SU-DHL-6 (cell line): ENCODE measurements at regions not wholly inside any gene's neighbourhood (a gene's known extent, or its start where the extent isn't known, plus 50 kb on each side); places are given as distances from the start of the nearest gene placed in this dataset.

Experiments used
- H2AFZ ChIP-seq: fragments of 200-600 bp; sonication (generic); 2 replicates; pipeline ENCODE4 v1.6.1; 2014; ENCODE audit warnings: low read depth, mild to moderate bottlenecking, moderate library complexity, mixed read lengths, antibody characterized with exemption, low read length; ENCODE audit not compliant: severe bottlenecking
- H3F3A ChIP-seq: fragments of 200-600 bp; shearing (Covaris generic); 2 replicates; pipeline ENCODE4 v1.6.0; 2016; ENCODE audit warnings: antibody characterized with exemption, mild to moderate bottlenecking; ENCODE audit not compliant: insufficient read depth
- H3K27ac ChIP-seq: fragments of 200-600 bp; sonication (generic); 2 replicates; pipeline ENCODE4 v1.5.1; 2016; ENCODE audit warnings: low read depth, mild to moderate bottlenecking, low read length, moderate library complexity, mixed read lengths
- H3K27me3 ChIP-seq: fragments of 200-600 bp; sonication (generic), shearing (Covaris generic); 2 replicates; pipeline ENCODE4 v1.6.0; 2014; ENCODE audit warnings: mild to moderate bottlenecking, low read length
- H3K36me3 ChIP-seq: fragments of 200-600 bp; sonication (generic); 2 replicates; pipeline ENCODE4 v1.6.1; 2014; ENCODE audit warnings: mild to moderate bottlenecking, low read length, mixed read lengths
- H3K4me2 ChIP-seq: fragments of 300-600, 200-600 bp; shearing (Covaris generic), sonication (generic); 2 replicates; pipeline ENCODE4 v1.6.0; 2014; ENCODE audit warnings: low read length, low read depth, mild to moderate bottlenecking; ENCODE audit not compliant: poor library complexity, severe bottlenecking
- H3K4me3 ChIP-seq: fragments of 200-600 bp; sonication (generic); 2 replicates; pipeline ENCODE4 v1.5.1; 2014; ENCODE audit warnings: antibody characterized with exemption, low read length, mild to moderate bottlenecking, mixed read lengths; ENCODE audit not compliant: insufficient read depth, poor library complexity, severe bottlenecking
- H3K79me2 ChIP-seq: fragments of 200-600 bp; sonication (generic); 2 replicates; pipeline ENCODE4 v1.6.1; 2014; ENCODE audit warnings: mild to moderate bottlenecking, low read length, moderate library complexity; ENCODE audit not compliant: insufficient read depth
- H3K9ac ChIP-seq: fragments of 200-600 bp; sonication (generic); 2 replicates; pipeline ENCODE4 v1.7.0; 2014; ENCODE audit warnings: mild to moderate bottlenecking, low read length
- H3K9me2 ChIP-seq: fragments of 200-600 bp; sonication (generic); replicated peaks from 2 replicates; pipeline ENCODE4 v1.6.1; 2014; ENCODE audit warnings: low read length; ENCODE audit not compliant: insufficient read depth
- H3K9me3 ChIP-seq: fragments of 200-600 bp; sonication (generic); 2 replicates; pipeline ENCODE4 v1.6.1; 2014; ENCODE audit warnings: low read length, mixed read lengths; ENCODE audit not compliant: insufficient read depth
- H4K20me1 ChIP-seq: fragments of 200-600 bp; sonication (generic); 2 replicates; pipeline ENCODE4 v1.6.1; 2014; ENCODE audit warnings: low read depth, mild to moderate bottlenecking, antibody characterized with exemption, low read length, moderate library complexity, mixed read lengths
- CTCF ChIP-seq: fragments of 200-600 bp; sonication (generic); IDR thresholded peaks from one replicate; pipeline ENCODE4 v1.5.1; 2017; ENCODE audit warnings: antibody characterized with exemption, mild to moderate bottlenecking, low read length, moderate library complexity; ENCODE audit not compliant: insufficient read depth, poor library complexity, severe bottlenecking
- EZH2phosphoT487 ChIP-seq: fragments of 200-600 bp; sonication (generic), shearing (Covaris generic); conservative IDR thresholded peaks from 2 replicates; pipeline ENCODE4 v1.6.1; 2018; ENCODE audit warnings: mild to moderate bottlenecking, antibody characterized with exemption, low read length, moderate library complexity, mixed read lengths

DNA sequence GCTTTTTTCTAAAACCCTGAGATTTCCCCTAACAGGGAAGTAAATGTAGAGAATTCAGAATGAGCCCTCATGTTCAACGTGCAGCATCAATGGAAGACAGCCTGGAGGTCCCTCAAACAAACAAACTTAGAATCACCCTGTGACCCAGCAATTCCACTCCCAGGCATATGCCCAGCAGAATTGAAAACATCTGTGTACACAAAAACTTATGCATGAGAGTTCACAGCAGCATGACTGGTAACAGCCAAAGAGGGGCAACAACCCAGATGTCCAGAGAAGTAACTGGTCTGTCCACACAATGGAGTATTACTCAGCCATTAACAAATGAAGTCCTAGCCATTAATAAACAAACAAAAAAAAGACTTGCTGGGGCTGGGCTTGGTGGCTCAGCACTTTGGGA is 252.7 kb downstream of the PARN start:
- no peaks in the 10 kb centered on the region for H4K20me1 ChIP-seq
- no peak overlapping the region for H2AFZ ChIP-seq
- H3K27ac ChIP-seq: no peak overlapping the region
- H3K27me3 ChIP-seq: no peaks in the 10 kb centered on the region
- H3K9me3 ChIP-seq: no peaks in the 10 kb centered on the region
- H3K4me3 ChIP-seq: no peak overlapping the region
- H3K79me2 ChIP-seq: no peaks in the 10 kb centered on the region
- no peaks in the 10 kb centered on the region for H3K36me3 ChIP-seq
- H3F3A ChIP-seq: no peaks in the 10 kb centered on the region
- no peak overlapping the region for H3K4me2 ChIP-seq
- no peak for TF ChIP-seq CTCF
- no peak for TF ChIP-seq EZH2phosphoT487
- H3K9ac ChIP-seq: no peak overlapping the region
- no peaks in the 10 kb centered on the region for H3K9me2 ChIP-seq

DNA sequence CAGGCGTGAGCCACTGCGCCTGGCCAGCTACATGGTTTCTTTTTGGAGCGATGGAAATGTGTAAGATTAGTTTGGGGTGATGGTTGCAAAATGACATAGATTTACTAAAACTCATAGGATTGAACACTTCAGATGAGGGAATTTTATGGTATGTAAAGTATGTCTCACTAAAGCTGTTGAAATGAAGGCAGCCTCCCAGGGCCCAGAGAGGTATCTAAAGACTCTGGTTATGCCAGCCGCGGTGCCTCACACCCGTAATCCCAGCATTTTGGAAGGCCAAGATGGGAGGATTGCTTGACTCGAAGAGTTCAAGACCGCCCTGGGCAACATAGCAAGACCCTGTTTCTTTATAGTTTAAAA is 254.9 kb downstream of the PARN start:
- H3K27ac ChIP-seq: no peak overlapping the region
- no peak for TF ChIP-seq CTCF
- no peak for TF ChIP-seq EZH2phosphoT487

DNA sequence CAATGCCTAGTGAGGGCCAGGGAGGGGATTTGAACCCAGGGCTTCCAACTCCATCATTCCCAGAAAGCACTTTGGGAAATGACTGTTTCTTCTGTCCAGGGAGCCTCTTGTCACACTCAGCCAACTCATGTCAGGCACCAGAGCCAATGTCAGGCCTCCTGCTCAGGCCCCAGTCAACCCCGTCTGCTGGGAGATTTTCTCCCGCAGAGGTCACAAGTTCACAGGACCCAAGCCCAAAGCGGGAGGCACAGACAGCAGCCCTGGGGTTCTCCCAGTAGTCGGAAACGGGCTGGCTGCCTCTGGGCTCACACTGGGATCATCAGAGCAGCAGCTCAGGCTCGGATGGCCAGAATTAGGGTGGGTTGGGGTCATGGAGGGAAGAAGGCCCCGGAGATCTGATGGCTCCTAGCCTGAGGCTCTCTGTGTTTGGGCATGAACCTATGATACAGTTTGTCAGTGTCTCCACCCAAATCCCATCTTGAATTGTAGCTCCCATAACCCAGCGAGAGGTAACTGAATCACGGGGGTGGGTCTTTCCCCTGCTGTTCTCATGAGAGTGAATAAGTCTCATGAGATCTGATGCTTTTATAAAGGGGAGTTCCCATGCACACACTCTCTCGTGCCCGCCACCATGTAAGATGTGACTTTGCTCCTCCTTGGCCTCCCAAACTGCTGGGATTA is 255.5 kb downstream of the PARN start:
- H3K9ac ChIP-seq: no peak overlapping the region
- H3K4me2 ChIP-seq: no peak overlapping the region
- no peaks in the 10 kb centered on the region for H3K36me3 ChIP-seq
- no peaks in the 10 kb centered on the region for H3K27me3 ChIP-seq
- H3K79me2 ChIP-seq: no peaks in the 10 kb centered on the region
- no peaks in the 10 kb centered on the region for H3K9me2 ChIP-seq
- no peak overlapping the region for H3K4me3 ChIP-seq
- TF ChIP-seq EZH2phosphoT487 (no peak), CTCF (no peak)
- H4K20me1 ChIP-seq: no peaks in the 10 kb centered on the region
- no peaks in the 10 kb centered on the region for H3F3A ChIP-seq
- H3K9me3 ChIP-seq: no peaks in the 10 kb centered on the region
- H2AFZ ChIP-seq: no peak overlapping the region
- no peak overlapping the region for H3K27ac ChIP-seq

More for the DNA sequence above, 254.9 kb downstream of the PARN start:
- no peaks in the 10 kb centered on the region for H4K20me1 ChIP-seq
- H3K9ac ChIP-seq: no peak overlapping the region
- H3K79me2 ChIP-seq: no peaks in the 10 kb centered on the region
- no peak overlapping the region for H3K4me2 ChIP-seq
- H3K9me2 ChIP-seq: no peaks in the 10 kb centered on the region
- H3K27me3 ChIP-seq: no peaks in the 10 kb centered on the region
- H3K4me3 ChIP-seq: no peak overlapping the region
- no peaks in the 10 kb centered on the region for H3K36me3 ChIP-seq
- H2AFZ ChIP-seq: no peak overlapping the region
- no peaks in the 10 kb centered on the region for H3K9me3 ChIP-seq
- no peaks in the 10 kb centered on the region for H3F3A ChIP-seq
